Ishikawa (cell line): ENCODE measurements at regions not wholly inside any gene's neighbourhood (a gene's known extent, or its start where the extent isn't known, plus 50 kb on each side); places are given as distances from the start of the nearest gene placed in this dataset.

Source experiments
- NFIC ChIP-seq: IDR thresholded peaks from 2 replicates; pipeline ENCODE4 v1.6.1; 2012
- TAF1 ChIP-seq: IDR thresholded peaks from 2 replicates; pipeline ENCODE4 v1.6.1; 2012; ENCODE audit warnings: low read depth, mild to moderate bottlenecking

DNA sequence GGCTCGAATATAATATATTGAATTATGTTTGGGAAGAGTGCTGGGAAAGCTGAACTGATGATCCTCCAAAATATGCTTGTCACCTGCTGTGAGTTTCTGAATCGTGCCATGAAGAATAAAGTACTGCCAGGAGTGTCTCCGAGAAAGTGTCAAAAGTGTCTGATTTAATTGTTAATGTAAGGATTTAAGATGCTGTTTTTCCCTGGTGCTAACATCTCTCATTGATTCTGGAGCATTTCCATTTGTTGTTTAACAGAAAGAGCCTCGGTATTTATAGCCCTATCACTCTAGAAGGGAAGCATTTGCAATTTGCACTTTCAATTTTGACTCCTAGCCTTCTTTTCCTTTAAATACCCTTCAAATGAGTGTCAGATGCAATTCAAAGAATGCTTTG, 342.2 kb downstream of the RND3 start:
- TF ChIP-seq NFIC (no peak), TAF1 (no peak)
